HG02623 (cell line): ENCODE measurements at regions not wholly inside any gene's neighbourhood (a gene's known extent, or its start where the extent isn't known, plus 50 kb on each side); places are given as distances from the start of the nearest gene placed in this dataset.
A peak's percentile ranks its signal among the peaks of the same experiment; 100 is the strongest.
"Not testable (repeated sequence)": the region's sequence is repeated elsewhere in the genome, so short reads cannot be mapped to it uniquely, and the experiment has no call there.

Source experiments
- ATAC-seq: cut with Tn5 transposase; IDR thresholded peaks from one replicate; pipeline ENCODE4 v1.9.1; 2021; ENCODE audit warnings: moderate library complexity; ENCODE audit not compliant: unreplicated experiment

- no peak for ATAC-seq
These were observed 234.4 kb upstream of the FIGN start for GRCh38 chr2:163970058-163970813.

GRCh38 chr2:163964278-163964677 is 228.5 kb upstream of the FIGN start:
- ATAC-seq: not testable (repeated sequence)

- no peak for ATAC-seq
These were observed 217.6 kb upstream of the FIGN start for GRCh38 chr2:163953390-163953907.

- no peak for ATAC-seq
These were observed 215.5 kb upstream of the FIGN start for GRCh38 chr2:163951312-163951711.

- no peak for ATAC-seq
These were observed 213.9 kb upstream of the FIGN start for GRCh38 chr2:163949693-163950092.

- no peak for ATAC-seq
These were observed 208.5 kb upstream of the FIGN start for GRCh38 chr2:163944347-163944737.

- no peak for ATAC-seq
These were observed 207.9 kb upstream of the FIGN start for GRCh38 chr2:163943403-163944346.

GRCh38 chr2:163934131-163934530 is 198.3 kb upstream of the FIGN start:
- no peak for ATAC-seq

- ATAC-seq: no peak
These were observed 183.9 kb upstream of the FIGN start for GRCh38 chr2:163919717-163920116.

GRCh38 chr2:163914486-163914885 is 178.7 kb upstream of the FIGN start:
- not testable (repeated sequence) for ATAC-seq

GRCh38 chr2:163913532-163913944 is 177.7 kb upstream of the FIGN start:
- ATAC-seq: not testable (repeated sequence)

GRCh38 chr2:163909411-163910080 is 173.7 kb upstream of the FIGN start:
- ATAC-seq: no peak

- no peak for ATAC-seq
These were observed 170.6 kb upstream of the FIGN start for GRCh38 chr2:163906410-163906809.

GRCh38 chr2:163897799-163898198 is 162.0 kb upstream of the FIGN start:
- ATAC-seq: no peak

GRCh38 chr2:163893444-163893843 is 157.6 kb upstream of the FIGN start:
- ATAC-seq: not testable (repeated sequence)

GRCh38 chr2:163888591-163888990 is 152.8 kb upstream of the FIGN start:
- no peak for ATAC-seq

- no peak for ATAC-seq
These were observed 151.4 kb upstream of the FIGN start for GRCh38 chr2:163887182-163887581.

GRCh38 chr2:163884416-163884815 is 148.6 kb upstream of the FIGN start:
- no peak for ATAC-seq

- ATAC-seq: peak; percentile 77
These were observed 142.9 kb upstream of the FIGN start for GRCh38 chr2:163878718-163879117.

GRCh38 chr2:163877316-163877715 is 141.5 kb upstream of the FIGN start:
- ATAC-seq: no peak

GRCh38 chr2:163863073-163863472 is 127.3 kb upstream of the FIGN start:
- ATAC-seq: no peak
